ENCODE measurements at regions not wholly inside any gene's neighbourhood (a gene's known extent, or its start where the extent isn't known, plus 50 kb on each side); places are given as distances from the start of the nearest gene placed in this dataset.

- no peak for DNase-seq
- Histone ChIP-seq H3K4me3 (no peak overlapping the region), H3K27me3 (no peaks in the 10 kb centered on the region), H3K9me3 (no peaks in the 10 kb centered on the region), H3K27ac (no peak overlapping the region), H3K36me3 (no peaks in the 10 kb centered on the region), H3K4me1 (no peaks in the 10 kb centered on the region), H3K9ac (ENCODE audit: low read depth in 2 of 2, low read length in 2 of 2) (no peak overlapping the region)
- intact Hi-C loops (cut with DNase I) = no loop called here
- TF ChIP-seq, protein P1, sequence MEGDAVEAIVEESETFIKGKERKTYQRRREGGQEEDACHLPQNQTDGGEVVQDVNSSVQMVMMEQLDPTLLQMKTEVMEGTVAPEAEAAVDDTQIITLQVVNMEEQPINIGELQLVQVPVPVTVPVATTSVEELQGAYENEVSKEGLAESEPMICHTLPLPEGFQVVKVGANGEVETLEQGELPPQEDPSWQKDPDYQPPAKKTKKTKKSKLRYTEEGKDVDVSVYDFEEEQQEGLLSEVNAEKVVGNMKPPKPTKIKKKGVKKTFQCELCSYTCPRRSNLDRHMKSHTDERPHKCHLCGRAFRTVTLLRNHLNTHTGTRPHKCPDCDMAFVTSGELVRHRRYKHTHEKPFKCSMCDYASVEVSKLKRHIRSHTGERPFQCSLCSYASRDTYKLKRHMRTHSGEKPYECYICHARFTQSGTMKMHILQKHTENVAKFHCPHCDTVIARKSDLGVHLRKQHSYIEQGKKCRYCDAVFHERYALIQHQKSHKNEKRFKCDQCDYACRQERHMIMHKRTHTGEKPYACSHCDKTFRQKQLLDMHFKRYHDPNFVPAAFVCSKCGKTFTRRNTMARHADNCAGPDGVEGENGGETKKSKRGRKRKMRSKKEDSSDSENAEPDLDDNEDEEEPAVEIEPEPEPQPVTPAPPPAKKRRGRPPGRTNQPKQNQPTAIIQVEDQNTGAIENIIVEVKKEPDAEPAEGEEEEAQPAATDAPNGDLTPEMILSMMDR (IDR thresholded peaks at IDR 0.05) = no peak
Observed at GRCh38 chr3:116927918-116928317, 218.3 kb downstream of the TUSC7 start.

- intact Hi-C loops (cut with DNase I) = no loop called here
- H3K4me1 ChIP-seq = no peaks in the 10 kb centered on the region
- no peak for DNase-seq
- H3K4me3 ChIP-seq = no peak overlapping the region
- no peak overlapping the region for H3K27ac ChIP-seq
- TF ChIP-seq, protein P1 (IDR thresholded peaks at IDR 0.05) = no peak
- no peak overlapping the region for H3K9ac ChIP-seq (ENCODE audit: low read depth in 2 of 2, low read length in 2 of 2)
- H3K27me3 ChIP-seq = no peaks in the 10 kb centered on the region
- H3K9me3 ChIP-seq = no peaks in the 10 kb centered on the region
- H3K36me3 ChIP-seq = no peaks in the 10 kb centered on the region
Observed at GRCh38 chr3:116929505-116930222, 220.1 kb downstream of the TUSC7 start.

DNA sequence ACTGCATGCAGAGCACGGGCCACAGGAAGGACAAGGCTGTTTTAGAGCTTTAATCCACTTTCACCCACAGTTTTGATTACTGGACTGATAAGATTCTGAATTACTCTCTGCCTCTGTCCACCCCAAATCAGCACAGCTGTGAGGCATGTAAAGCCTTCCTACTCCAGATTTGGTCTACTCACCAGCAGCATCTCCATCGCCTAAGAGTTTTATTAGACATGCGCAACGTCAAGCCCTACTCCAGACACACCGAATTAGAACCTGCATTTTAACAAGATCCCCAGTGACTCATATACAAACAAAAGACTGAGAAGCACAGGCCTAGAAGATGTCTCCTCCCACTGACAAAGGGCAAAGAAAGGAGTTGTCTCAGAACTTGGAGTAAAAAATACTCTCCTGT is 221.2 kb downstream of the TUSC7 start:
- H3K9me3 ChIP-seq = no peaks in the 10 kb centered on the region
- no peak overlapping the region for H3K9ac ChIP-seq (ENCODE audit: low read depth in 2 of 2, low read length in 2 of 2)
- H3K36me3 ChIP-seq = no peaks in the 10 kb centered on the region
- DNase-seq = no peak
- no peak overlapping the region for H3K4me3 ChIP-seq
- no peaks in the 10 kb centered on the region for H3K27me3 ChIP-seq
- no peak overlapping the region for H3K27ac ChIP-seq
- intact Hi-C loops (cut with DNase I) = no loop called here
- H3K4me1 ChIP-seq = no peaks in the 10 kb centered on the region
- TF ChIP-seq, protein P1 (IDR thresholded peaks at IDR 0.05) = no peak

DNA sequence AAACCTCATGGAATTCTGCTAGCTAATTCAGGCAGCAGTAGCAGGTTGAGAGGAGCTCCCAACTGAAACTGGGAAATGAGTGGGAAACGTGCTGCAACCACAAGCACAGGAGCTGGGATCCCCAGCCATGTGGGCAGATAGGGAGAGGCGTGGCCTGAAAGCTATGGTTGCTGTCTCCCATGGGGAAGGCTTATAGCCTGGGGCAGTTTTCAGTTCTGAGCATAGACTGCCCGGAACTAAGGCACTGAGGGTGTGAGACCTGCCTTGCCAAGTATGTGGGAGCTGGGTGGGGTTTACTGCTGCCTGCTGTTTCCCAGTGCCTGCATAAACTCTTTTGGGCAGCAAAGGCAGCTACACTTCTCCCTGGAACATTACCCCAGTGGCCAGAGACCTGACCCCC is 229.5 kb downstream of the TUSC7 start:
- Histone ChIP-seq H3K36me3 (no peaks in the 10 kb centered on the region), H3K27ac (peak overlapping the region; percentile 54), H3K27me3 (no peaks in the 10 kb centered on the region), H3K4me3 (no peak overlapping the region), H3K4me1 (no peaks in the 10 kb centered on the region), H3K9ac (ENCODE audit: low read depth in 2 of 2, low read length in 2 of 2) (peak overlapping the region in 1 of 2 donors; percentile 32), H3K9me3 (no peaks in the 10 kb centered on the region)
- peak; percentile 47 for DNase-seq
- TF ChIP-seq, protein P1 (IDR thresholded peaks at IDR 0.05) = no peak
- intact Hi-C loops (cut with DNase I) = no loop called here

- Histone ChIP-seq H3K36me3 (no peaks in the 10 kb centered on the region), H3K27me3 (no peaks in the 10 kb centered on the region), H3K4me1 (no peaks in the 10 kb centered on the region), H3K4me3 (no peak overlapping the region), H3K27ac (peak overlapping the region; percentile 54), H3K9me3 (no peaks in the 10 kb centered on the region), H3K9ac (ENCODE audit: low read depth in 2 of 2, low read length in 2 of 2) (peak overlapping the region in 1 of 2 donors; percentile 32)
- intact Hi-C loops (cut with DNase I) = no loop called here
- TF ChIP-seq, protein P1 (IDR thresholded peaks at IDR 0.05) = no peak
- peak; percentile 87 for DNase-seq
Observed at GRCh38 chr3:116939550-116939949, 230.0 kb downstream of the TUSC7 start.

Measured in colonic mucosa (tissue), 4 donors.